GM12878 (cell line): ENCODE measurements at regions not wholly inside any gene's neighbourhood (a gene's known extent, or its start where the extent isn't known, plus 50 kb on each side); places are given as distances from the start of the nearest gene placed in this dataset.

Experiments used
- ATAC-seq: fragments of 200-7000 bp; cut with Tn5 transposase; 3 replicates; pipeline ENCODE4 v1.9.1; 2020; ENCODE audit warnings: mild to moderate bottlenecking, moderate library complexity
- BruUV-seq: library from RNA; stranded (reverse); fragments of 400-500 nt; replicated peaks from 2 replicates; lab custom pipeline; 2021; lab: Mats Ljungman, UMichigan
- CTCF ChIA-PET: fragments of 300-600 bp; sonication (Branson Sonifier 250); formaldehyde crosslinking; extraction: SDS; loops from one replicate; lab custom pipeline; 2021; ENCODE audit warnings: inconsistent platforms; lab: Yijun Ruan, JAX
- POLR2A ChIA-PET: fragments of 350-600 bp; formaldehyde crosslinking; extraction: SDS; loops from one replicate; lab custom pipeline; 2021; ENCODE audit warnings: inconsistent platforms; lab: Charles Lee
- RAD21 ChIA-PET: fragments of 300-600 bp; sonication (Branson Sonifier 250); formaldehyde crosslinking; loops from one replicate; lab custom pipeline; 2023; ENCODE audit warnings: antibody characterized with exemption; ENCODE audit not compliant: unreplicated experiment; lab: Charles Lee
- SMC1A ChIA-PET: fragments of 300-600 bp; sonication (Branson Sonifier 250); formaldehyde crosslinking; loops from one replicate; lab custom pipeline; 2023; ENCODE audit not compliant: unreplicated experiment, uncharacterized antibody; lab: Charles Lee
- DNase-seq: peaks from one replicate; pipeline ENCODE4 v3.0.0-alpha.2; 2011; ENCODE audit warnings: low read depth, low spot score
- FAIRE-seq: peaks from 3 replicates; lab custom pipeline; 2011; peaks lifted over from hg19 to GRCh38; lab: Jason Lieb, UNC
- H2AFZ ChIP-seq: 2 replicates; pipeline ENCODE4 v1.6.0; 2011; ENCODE audit warnings: low read depth, low read length, control low read depth; ENCODE audit not compliant: control insufficient read depth
- H3K27ac ChIP-seq: 2 replicates; pipeline ENCODE4 v1.5.1; 2011; ENCODE audit warnings: control low read depth; ENCODE audit not compliant: control insufficient read depth, insufficient read depth
- H3K27me3 ChIP-seq, 2 experiments: replicated peaks in 1 of 2; 2 replicates each; pipeline versions ENCODE4 v1.6.0 to v1.6.1; 2011; ENCODE audit warnings: low read length in 1 of 2; ENCODE audit not compliant: control insufficient read depth in 2 of 2, insufficient read depth in 2 of 2
- H3K36me3 ChIP-seq, 2 experiments: 2 replicates each; pipeline ENCODE4 v1.5.1; 2011; ENCODE audit warnings: low read length in 1 of 2; ENCODE audit not compliant: control insufficient read depth in 2 of 2, insufficient read depth in 2 of 2
- H3K4me1 ChIP-seq: 2 replicates; pipeline ENCODE4 v1.6.1; 2011; ENCODE audit warnings: mild to moderate bottlenecking, low read length, moderate library complexity, mixed read lengths; ENCODE audit not compliant: control insufficient read depth, insufficient read depth
- H3K4me2 ChIP-seq: 2 replicates; pipeline ENCODE4 v1.6.0; 2011; ENCODE audit warnings: control low read depth; ENCODE audit not compliant: control insufficient read depth, insufficient read depth
- H3K4me3 ChIP-seq: fragments of 200-600 bp; sonication (generic); 2 replicates; pipeline ENCODE4 v1.5.1; 2016
- H3K79me2 ChIP-seq: 2 replicates; pipeline ENCODE4 v1.6.0; 2011; ENCODE audit warnings: low read length; ENCODE audit not compliant: control insufficient read depth, insufficient read depth
- H3K9ac ChIP-seq: 2 replicates; pipeline ENCODE4 v1.8.0; 2011; ENCODE audit warnings: low read length, control low read depth, mixed read lengths; ENCODE audit not compliant: control insufficient read depth, insufficient read depth
- H3K9me3 ChIP-seq: replicated peaks from 3 replicates; pipeline ENCODE4 v1.5.1; 2011; ENCODE audit warnings: mild to moderate bottlenecking, low read length; ENCODE audit not compliant: control insufficient read depth, insufficient read depth
- H4K20me1 ChIP-seq: 2 replicates; pipeline ENCODE4 v1.6.0; 2011; ENCODE audit not compliant: control insufficient read depth, insufficient read depth
- BCL11A ChIP-seq: IDR thresholded peaks from 2 replicates; pipeline ENCODE4 v1.6.1; 2011; ENCODE audit warnings: low read depth, low read length
- BMI1 ChIP-seq: fragments of 450-650 bp; IDR thresholded peaks from 2 replicates; pipeline ENCODE4 v1.6.1; 2016; ENCODE audit warnings: mild to moderate bottlenecking, moderate library complexity, borderline replicate concordance
- FOS ChIP-seq: IDR thresholded peaks from 3 replicates; pipeline ENCODE4 v1.6.1; 2011; ENCODE audit warnings: borderline replicate concordance; ENCODE audit not compliant: insufficient read length; ENCODE audit errors: extremely low read depth
- FOXK2 ChIP-seq: fragments of 450-650 bp; IDR thresholded peaks from 2 replicates; pipeline ENCODE4 v1.6.1; 2017; ENCODE audit warnings: mild to moderate bottlenecking, moderate library complexity
- HDGF ChIP-seq: fragments of 450-650 bp; IDR thresholded peaks from 2 replicates; pipeline ENCODE4 v1.6.1; 2016; ENCODE audit warnings: antibody characterized with exemption
- IKZF1 ChIP-seq: fragments of 450-650 bp; conservative IDR thresholded peaks from 2 replicates; pipeline ENCODE4 v1.6.1; 2017; ENCODE audit warnings: antibody characterized with exemption, mild to moderate bottlenecking
- NFIC ChIP-seq: IDR thresholded peaks from 2 replicates; pipeline ENCODE4 v1.6.1; 2012; ENCODE audit warnings: low read depth, mild to moderate bottlenecking, inconsistent platforms, low read length, moderate library complexity
- NR2F1 ChIP-seq: fragments of 450-650 bp; conservative IDR thresholded peaks from 2 replicates; pipeline ENCODE4 v1.6.1; 2017; ENCODE audit warnings: mild to moderate bottlenecking
- NRF1 ChIP-seq: conservative IDR thresholded peaks from 2 replicates; pipeline ENCODE4 v1.6.1; 2011; ENCODE audit warnings: mild to moderate bottlenecking, low read depth, low read length, improper control_type of control experiment
- SRF ChIP-seq, 2 experiments: IDR thresholded peaks; 2 replicates each; pipeline ENCODE4 v1.6.1; 2011; ENCODE audit warnings: low read depth in 2 of 2, low read length in 2 of 2, mild to moderate bottlenecking in 1 of 2, moderate library complexity in 1 of 2
- YY1 ChIP-seq: IDR thresholded peaks from 2 replicates; pipeline ENCODE4 v1.6.1; 2011; ENCODE audit warnings: low read depth, mild to moderate bottlenecking, low read length
- ZBTB33 ChIP-seq: fragments of 450-650 bp; IDR thresholded peaks from 2 replicates; pipeline ENCODE4 v1.6.1; 2017; ENCODE audit warnings: mild to moderate bottlenecking
- ZNF592 ChIP-seq: fragments of 450-650 bp; IDR thresholded peaks from 2 replicates; pipeline ENCODE4 v1.6.1; 2017; ENCODE audit warnings: mild to moderate bottlenecking, moderate library complexity
- WGBS: methylation state at CpG from one replicate; pipeline ENCODE4 v1.1.6; 2016; ENCODE audit warnings: low lambda C conversion rate; ENCODE audit not compliant: insufficient replicate concordance, insufficient coverage; ENCODE audit errors: missing lambda C conversion rate; 5-methylcytosine and 5-hydroxymethylcytosine counted together
- in situ Hi-C: fragments of 300-500 bp; cut with MboI; formaldehyde crosslinking; loops from 9 replicates; pipeline ENCODE4 v1.14.3; 2018; ENCODE audit warnings: mixed read lengths
- intact Hi-C: fragments of 100-400 bp; cut with micrococcal nuclease; formaldehyde crosslinking; loops from one replicate; pipeline ENCODE4 v1.14.2; 2022; ENCODE audit not compliant: unreplicated experiment
- TF ChIP-seq, protein P1 (sequence below): fragments of 450-650 bp; conservative IDR thresholded peaks from 2 replicates; pipeline ENCODE4 v1.6.1; 2017; ENCODE audit warnings: mild to moderate bottlenecking, moderate library complexity
- TF ChIP-seq, protein P2 (sequence below): IDR thresholded peaks from 2 replicates; pipeline ENCODE4 v1.6.1; 2011; ENCODE audit warnings: borderline replicate concordance, low read depth, mild to moderate bottlenecking, moderate library complexity, low read length; ENCODE audit not compliant: insufficient read depth, poor library complexity, severe bottlenecking

DNA sequence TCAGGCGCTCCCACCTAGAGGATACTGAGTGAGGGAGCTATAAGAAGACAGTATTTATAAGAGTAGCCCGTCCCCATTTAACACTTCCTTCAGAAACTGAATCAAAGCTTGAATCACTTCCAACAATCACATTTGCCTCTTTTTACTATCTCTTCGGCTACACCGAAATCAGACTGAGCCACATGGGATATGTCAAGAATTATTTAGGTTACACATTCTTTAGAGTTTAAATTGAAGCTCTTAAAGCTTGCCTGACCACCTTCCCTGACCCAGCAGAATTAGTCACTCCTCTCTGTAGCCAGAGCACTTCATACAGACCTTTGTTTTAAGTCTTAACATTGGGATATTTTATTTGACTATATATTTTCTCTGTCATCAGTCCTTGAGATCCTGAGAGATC, 163.7 kb downstream of the MAFB start:
- Histone ChIP-seq H3K79me2 (no peaks in the 10 kb centered on the region), H3K4me3 (no peak overlapping the region), H3K4me1 (no peaks in the 10 kb centered on the region), H3K27ac (no peak overlapping the region), H3K9ac (no peak overlapping the region), H3K27me3 (no peaks in the 10 kb centered on the region), H3K36me3 (no peaks in the 10 kb centered on the region)
- POLR2A ChIA-PET: no interaction called here
- RAD21 ChIA-PET: no interaction called here
- BruUV-seq: no TSS peak
- ATAC-seq: no peak
- SMC1A ChIA-PET: no interaction called here
- TF ChIP-seq, protein P1, sequence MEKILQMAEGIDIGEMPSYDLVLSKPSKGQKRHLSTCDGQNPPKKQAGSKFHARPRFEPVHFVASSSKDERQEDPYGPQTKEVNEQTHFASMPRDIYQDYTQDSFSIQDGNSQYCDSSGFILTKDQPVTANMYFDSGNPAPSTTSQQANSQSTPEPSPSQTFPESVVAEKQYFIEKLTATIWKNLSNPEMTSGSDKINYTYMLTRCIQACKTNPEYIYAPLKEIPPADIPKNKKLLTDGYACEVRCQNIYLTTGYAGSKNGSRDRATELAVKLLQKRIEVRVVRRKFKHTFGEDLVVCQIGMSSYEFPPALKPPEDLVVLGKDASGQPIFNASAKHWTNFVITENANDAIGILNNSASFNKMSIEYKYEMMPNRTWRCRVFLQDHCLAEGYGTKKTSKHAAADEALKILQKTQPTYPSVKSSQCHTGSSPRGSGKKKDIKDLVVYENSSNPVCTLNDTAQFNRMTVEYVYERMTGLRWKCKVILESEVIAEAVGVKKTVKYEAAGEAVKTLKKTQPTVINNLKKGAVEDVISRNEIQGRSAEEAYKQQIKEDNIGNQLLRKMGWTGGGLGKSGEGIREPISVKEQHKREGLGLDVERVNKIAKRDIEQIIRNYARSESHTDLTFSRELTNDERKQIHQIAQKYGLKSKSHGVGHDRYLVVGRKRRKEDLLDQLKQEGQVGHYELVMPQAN: no peak
- no peak for TF ChIP-seq BMI1
- TF ChIP-seq ZBTB33: no peak
- no peak for TF ChIP-seq IKZF1
- TF ChIP-seq FOXK2: no peak
- TF ChIP-seq HDGF: no peak
- TF ChIP-seq NFIC: no peak
- TF ChIP-seq BCL11A: no peak
- TF ChIP-seq NRF1: no peak
- TF ChIP-seq ZNF592: no peak
- no peak for TF ChIP-seq YY1
- TF ChIP-seq, protein P2, sequence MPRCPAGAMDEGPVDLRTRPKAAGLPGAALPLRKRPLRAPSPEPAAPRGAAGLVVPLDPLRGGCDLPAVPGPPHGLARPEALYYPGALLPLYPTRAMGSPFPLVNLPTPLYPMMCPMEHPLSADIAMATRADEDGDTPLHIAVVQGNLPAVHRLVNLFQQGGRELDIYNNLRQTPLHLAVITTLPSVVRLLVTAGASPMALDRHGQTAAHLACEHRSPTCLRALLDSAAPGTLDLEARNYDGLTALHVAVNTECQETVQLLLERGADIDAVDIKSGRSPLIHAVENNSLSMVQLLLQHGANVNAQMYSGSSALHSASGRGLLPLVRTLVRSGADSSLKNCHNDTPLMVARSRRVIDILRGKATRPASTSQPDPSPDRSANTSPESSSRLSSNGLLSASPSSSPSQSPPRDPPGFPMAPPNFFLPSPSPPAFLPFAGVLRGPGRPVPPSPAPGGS: no peak
- TF ChIP-seq SRF (IDR thresholded peaks at IDR 0.05; ENCODE audit: low read depth in 2 of 2, low read length in 2 of 2): no peak
- TF ChIP-seq NR2F1: no peak
- no peak for TF ChIP-seq FOS
- TF ChIP-seq, all 136 proteins: peak for 0
- DNase-seq (no peak), FAIRE-seq (no peak)
- in situ Hi-C loops (no loop called here), intact Hi-C loops (no loop called here)
- no peak overlapping the region for H2AFZ ChIP-seq
- no peak overlapping the region for H3K4me2 ChIP-seq
- CTCF ChIA-PET: no interaction called here
- WGBS: 9% methylated on average over 4 of the region's 4 CpGs
- H4K20me1 ChIP-seq: no peaks in the 10 kb centered on the region
- H3K9me3 ChIP-seq: no peaks in the 10 kb centered on the region; the same call in 2 of the 3 replicates
